ENCODE measurements at regions not wholly inside any gene's neighbourhood (a gene's known extent, or its start where the extent isn't known, plus 50 kb on each side); places are given as distances from the start of the nearest gene placed in this dataset.

DNA sequence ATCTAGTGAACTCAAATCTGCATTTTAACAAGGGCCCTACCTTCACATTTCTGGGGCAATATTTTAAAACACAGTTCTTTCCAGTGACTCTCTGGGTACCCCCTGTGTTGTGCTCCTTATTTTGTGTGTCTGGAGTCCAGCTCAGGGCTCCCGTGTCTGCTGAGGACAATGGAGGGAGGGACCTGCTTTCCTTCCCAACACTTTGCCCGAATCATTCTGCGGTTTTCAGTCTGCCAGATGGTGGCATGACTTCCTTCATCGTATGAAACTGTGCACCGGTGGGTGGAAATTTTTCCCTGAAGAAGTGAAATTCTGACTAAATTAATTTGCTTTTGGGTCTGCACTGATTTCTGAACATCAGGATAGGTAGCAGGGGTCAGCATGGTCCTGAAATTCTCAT lies 153.6 kb upstream of the CD180 start:
- no peak for DNase-seq

DNA sequence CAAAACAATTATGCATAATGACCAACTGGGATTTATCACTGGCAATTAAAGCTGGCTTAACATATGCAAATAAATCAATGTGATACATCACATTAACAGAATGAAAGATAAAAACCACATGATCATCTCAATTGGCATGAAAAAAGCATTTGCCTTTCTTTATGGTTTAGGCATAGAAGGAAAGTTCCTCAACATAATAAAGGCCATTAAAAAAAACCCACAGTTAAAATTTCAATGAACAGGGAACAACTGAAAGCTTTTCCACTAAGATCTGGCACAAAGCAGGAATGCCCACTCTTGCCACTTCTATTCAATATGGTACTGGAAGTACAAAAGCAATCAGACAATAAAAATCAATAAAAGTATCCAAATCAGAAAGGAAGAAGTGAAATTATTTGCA lies 151.2 kb upstream of the CD180 start:
- DNase-seq = no peak

DNA sequence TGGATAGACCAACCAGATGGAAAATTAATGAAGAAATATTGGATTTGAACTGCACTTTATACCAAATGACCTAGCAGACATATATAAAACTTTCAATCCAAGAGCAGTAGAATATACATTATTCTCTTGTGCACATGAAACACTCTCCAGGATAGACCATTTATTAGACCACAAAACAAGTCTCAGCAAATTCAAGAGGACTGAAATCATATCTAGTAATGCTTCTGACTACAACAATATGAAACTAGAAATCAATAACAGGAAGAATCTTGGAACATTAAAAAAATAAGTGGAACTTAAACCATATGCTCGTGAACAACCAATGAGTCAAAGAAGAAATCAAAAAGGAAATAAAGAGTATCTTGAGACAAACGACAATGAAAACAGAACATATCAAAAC lies 150.0 kb upstream of the CD180 start:
- DNase-seq = no peak

DNA sequence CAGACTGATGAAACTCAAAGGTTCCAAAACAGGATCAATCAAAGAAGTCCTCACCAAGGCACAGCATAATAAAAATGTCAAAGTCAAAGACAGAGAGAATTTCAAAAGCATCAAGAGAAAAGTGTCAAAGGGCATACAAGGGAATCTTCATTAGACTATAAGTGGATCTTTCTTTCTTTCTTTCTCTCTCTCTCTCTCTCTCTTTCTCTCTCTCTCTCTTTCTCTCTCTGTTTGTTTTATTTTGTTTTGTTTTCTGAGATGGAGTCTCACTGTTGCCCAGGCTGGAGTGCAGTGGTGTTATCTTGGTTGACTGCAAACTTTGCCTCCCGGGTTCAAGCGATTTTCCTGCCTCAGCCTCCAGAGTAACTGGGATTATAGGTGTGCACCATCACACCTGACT lies 148.3 kb upstream of the CD180 start:
- DNase-seq = no peak

DNA sequence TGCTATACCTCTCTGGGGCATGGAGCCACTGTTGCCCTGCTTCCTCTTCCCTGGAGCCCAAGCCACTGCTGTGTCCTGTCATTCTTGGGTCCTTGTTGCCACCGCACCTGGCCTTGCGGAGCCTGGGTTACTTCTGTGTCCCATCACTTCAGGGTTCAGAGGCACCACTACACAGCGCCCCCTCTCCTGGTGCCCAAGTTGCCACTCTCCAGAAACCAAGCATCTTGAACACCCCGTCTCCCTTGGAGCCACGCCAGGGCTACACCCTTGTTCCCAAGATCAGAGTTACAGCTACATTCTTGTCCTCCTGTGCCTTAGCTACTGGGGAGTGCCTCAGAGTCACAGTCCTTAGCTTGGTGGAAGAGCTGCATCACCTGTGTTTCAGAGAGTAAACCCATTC lies 147.2 kb upstream of the CD180 start:
- DNase-seq = no peak

DNA sequence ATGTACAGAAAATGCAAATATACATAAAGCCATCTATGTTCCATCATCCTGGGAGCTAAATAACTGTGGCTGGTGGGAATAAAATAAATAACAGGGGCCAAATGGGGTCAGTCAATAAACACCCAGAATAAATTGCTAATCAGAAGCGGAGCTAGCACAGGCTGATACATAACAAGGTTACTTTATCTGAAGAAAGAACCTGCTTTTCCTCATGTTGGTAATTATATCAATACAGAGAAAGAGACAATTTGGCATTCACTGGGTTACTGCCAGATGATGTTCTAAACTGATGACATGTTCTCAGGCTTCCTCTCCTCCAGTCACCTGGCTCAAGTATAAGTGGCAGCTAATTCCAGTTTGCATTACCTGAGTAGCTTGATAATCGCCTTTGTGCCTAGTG lies 144.9 kb upstream of the CD180 start:
- DNase-seq = no peak

DNA sequence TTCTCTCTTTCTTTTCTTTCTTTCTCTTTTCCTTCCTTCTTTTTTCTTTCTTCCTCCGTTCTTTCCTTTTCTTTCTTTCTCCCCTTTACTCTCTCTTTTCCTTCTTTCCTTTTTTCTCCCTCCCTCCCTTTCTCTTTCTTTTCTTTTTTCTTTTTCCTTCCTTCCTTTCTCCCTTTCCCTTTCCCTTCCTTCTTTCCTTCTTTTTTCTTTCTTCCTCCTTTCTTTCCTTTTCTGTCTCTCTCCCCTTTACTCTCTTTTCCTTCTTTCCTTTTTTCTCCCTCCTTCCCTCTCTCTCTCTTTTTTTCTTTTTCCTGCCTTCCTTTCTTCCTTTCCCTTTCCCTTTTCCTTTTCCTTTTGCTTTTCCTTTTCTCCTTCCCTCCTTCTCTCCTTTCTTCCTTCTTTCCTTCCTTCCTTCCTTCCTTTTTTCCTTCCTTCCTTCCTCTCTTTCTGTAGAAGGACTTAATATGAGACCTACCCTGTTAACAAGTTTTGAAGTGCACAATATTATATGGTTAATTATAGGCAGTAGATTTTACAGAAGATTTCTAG lies 142.7 kb upstream of the CD180 start:
- no peak for DNase-seq

DNA sequence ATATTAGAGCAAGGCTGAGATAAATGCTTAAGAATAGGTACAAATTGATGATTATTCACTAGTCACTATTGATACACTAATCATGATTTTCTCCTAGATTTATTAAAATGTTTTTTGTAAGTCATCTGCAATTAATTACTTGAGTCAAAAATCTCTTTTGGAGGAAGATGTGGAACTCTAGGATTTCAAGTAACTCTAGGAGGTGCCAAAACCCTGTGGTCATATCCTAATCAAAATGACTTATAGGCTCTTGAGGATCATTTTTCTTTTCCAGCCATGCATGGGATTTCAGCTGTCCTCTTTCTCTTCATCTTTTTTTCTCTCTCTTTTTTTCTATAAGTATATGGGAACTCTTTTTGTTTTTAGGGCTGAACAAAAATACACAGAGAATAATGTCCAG lies 141.8 kb upstream of the CD180 start:
- no peak for DNase-seq

DNA sequence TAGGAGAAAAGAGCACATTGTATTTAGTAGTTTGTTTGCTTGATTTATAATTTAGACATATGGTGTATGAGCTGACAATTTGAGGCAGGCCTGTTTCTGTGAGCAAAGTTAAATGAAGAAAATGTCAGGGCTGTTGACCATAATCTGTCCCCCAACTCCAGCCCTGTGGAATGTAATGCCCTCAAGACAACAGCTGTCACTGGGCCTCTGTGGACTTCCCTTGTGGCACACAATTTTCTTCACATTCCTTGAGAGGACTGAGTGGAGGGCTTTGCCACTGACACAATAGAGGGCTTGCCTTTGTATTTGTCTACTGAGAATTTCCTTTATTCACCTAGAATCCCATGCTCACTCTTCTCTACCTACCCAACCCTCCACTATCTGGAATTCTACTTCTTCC lies 141.2 kb upstream of the CD180 start:
- DNase-seq = no peak

DNA sequence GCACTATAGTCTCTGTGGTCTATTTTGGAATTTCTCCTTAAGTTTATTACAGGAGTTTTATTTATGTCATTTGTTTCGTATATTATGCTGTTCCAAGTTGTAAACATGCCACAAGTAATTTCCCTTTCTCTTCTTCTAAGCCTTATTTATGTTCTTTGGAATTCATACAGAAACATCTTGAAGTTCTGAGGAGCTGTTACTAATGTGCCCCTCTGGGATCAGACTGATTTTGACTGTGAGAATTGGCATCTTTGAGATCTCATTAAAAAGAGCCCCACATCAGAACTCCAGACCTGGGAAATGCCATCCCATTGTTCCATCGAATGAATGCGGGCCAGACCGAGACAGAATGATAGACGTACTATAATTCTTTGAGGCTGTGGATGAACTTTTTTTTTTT lies 138.8 kb upstream of the CD180 start:
- DNase-seq = no peak

DNA sequence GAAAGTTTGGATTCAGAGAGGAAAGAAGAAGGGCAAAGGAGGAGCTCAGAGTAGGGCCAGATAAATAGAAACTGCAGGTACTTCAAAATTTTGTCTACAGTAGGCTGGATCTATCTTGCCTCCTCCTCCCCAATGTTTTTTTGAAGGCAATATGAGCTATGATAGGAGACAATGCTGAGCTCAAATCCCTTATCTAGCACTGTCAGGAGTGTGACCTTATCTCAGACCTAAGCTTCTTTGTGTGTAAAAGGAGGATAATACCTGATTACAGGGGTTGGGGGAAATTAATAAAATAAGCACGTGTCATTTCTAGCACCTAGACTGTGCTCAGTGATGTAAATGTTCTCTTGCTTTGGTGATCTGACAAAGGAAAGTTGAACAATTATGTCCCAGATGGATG lies 137.8 kb upstream of the CD180 start:
- DNase-seq = no peak

DNA sequence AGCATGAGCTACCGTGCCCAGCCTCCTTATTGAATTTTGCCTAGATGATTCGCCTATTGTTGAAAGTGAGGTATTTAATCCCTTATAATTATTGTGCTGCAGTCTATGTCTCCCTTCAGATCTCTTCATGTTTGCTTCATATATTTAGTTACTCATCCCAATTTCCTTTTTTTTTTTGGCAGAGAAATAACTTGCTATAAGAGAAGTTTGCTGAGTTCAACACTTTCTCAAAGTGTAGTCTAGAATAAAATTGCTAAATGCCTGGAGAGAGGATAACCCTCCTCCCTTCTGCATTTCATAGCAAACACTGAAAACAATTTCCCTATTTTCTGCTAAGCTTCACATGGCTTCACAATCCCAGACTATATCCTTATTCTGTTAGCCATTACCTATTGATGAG lies 136.6 kb upstream of the CD180 start:
- no peak for DNase-seq

DNA sequence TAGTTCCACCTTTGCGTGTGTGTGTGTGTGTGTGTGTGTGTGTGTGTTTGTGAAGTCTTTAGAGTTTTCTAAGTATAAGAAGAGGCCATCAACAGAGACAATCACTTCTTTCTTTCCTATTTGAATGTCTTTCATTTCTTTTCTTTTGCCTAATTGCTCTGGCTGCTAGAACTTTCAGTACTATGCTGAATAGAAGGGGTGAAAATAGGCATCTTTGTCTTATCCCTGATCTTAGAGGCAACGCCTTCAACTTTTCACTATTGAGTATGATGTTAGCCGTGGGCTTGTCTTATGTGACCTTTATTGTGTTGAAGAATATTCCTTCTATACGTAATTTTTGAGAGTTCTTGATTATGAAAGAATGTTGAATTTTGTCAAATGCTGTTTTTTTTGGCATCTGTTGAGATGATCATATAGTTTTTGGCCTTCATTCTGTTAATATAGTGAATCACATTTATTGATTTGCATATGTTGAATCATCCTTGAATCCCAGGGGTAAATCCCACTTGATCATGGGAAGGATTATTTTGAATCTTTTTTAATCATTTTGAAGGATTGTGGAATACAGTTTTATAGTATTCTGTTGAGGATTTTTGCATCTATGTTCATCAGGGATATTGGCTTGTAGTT lies 134.8 kb upstream of the CD180 start:
- no peak for DNase-seq

DNA sequence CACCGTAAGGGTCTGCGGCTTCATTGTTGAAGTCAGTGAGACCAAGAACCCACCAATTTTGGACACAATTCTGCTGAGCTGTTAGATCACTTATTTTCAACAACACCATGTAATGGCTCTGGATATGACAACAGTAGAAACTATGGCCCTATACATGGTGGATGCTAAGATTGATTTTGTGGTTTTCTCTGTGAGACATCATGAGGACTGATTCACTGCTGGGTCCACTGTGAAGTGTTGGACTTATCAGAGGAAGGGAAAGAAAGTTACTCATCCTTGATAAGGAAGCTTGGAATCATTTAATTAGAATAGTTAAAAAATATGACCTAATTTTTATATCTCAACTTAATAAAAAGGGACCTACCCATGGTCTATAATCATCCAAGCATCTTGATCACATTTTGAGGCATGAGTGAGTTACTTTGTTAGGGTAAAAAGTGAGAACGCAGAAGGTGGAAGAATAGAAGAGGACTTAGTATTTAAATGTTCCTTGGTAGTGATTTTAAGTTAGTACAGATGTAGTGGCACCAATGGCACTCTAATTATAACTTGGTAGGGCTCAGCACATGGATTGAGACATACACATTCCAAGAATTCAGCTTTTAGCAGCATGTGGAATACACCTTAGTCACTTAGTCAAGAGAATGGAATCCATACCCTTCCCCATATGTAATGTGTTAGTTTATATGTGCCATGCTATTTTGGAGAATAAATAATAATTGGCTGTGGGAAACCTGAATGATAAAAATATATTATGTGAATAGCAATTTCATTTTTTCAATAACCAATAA lies 123.5 kb upstream of the CD180 start:
- DNase-seq = no peak

DNA sequence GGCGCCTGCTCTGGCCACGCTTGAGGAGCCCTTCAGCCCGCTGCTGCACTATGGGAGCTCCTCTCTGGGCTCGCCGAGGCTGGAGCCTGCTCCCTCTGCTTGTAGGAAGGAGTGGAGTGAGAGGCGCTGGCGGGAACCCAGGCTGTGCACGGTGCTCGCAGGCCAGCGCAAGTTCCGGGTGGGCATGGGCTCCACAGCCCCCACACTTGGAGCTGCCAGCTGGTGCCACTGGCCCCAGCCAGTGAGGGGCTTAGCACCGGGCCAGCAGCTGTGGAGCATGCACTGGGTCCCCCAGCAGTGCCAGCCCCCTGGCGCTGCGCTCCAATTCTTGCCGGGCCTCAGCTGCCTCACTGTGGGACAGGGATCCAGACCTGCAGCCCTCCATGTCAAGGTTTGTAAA lies 122.1 kb upstream of the CD180 start:
- no peak for DNase-seq

DNA sequence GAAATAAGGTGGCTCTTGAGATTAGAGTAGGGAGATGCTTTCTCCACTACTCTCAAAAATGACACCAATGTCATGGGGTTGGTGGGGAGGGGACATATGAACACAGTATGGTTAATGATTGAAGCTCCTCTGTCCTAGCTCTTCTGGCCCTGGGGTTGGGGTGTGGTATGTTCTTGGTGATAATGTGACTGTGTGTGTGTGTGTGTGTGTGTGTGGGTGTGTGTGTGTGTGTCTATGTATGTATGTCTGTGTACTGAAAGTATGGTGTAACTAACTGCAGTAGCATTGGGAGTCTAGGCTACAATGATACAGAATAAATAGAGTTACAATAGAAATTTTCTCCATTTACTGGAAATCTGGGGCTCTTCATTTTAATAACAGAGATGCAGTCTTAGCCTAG lies 121.0 kb upstream of the CD180 start:
- DNase-seq = no peak

DNA sequence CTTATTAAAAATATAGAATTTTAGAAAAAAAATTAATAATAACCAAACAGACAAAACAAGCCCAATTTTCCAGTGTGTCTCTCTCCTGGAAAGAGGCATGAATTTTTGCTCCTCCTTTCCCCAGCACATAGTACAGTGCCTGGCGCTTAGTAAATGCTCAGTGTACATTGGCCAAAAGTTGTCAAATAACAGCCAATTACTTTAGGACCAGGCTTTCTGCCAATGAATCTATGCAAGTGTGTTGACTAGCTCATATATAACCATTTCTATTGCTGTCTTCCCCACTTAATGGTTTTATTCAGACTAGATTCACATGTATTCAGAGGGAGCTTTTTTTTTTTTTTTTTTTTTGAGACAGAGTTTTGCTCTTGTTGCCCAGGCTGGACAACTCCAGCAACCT lies 120.1 kb upstream of the CD180 start:
- DNase-seq = no peak

DNA sequence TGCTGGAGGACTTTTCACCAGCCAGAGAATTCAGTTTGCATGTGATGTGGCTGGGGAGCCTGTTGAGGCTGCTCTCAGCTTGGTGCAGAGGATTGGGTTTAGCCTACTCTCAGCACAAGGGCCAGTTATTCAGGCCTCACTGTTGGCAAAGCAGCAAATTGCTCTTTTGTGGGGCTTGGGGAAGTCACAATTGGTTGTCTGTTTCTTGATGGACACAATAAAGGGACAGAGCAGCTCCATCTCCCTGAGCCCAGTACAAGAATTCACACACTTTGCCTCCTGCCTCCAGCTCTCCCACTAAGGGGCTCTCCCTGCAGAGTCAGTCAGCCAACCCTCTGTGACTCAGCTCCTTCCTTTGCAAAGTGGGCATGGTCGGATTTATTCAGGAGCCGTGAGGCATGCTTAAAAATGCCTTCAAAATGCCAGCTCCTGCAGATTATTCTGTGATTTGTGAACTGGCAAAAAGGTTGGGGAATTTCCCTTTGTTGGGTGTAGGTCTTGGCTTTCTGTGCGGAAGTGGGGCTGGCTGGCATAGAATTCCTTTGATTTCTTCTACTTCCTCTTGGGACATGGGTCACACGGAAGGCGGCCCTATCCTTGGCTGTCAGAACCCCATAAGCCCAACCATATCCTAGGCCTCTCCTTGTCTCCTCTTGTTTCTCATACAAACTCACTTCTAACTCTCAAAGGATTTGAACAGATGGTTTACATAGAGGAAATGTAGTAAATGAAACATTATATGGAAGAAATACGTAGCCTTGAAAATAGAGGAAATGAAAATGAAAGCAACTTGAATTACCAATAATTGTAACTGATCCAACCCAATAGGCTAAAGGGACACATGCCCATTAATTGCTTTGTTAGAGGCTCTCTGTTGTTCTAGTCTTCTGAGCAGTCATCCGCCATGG lies 118.7 kb upstream of the CD180 start:
- no peak for DNase-seq

DNA sequence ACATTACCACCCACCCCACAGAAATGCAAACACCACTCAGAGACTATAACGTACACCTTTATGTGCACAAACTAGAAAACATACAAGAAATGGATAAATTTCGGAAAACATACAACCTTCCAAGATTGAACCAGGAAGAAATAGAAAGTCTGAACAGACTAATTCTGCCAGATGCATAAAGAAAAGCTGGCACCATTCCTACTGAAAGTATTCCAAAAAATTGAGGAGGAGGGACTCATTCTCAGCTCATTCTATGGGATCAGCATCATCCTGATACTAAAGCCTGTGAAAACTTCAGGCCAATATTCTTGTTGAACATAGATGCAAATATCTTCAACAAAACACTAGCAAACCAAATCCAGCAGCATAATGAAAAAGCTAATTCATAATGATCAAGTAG lies 115.1 kb upstream of the CD180 start:
- no peak for DNase-seq

DNA sequence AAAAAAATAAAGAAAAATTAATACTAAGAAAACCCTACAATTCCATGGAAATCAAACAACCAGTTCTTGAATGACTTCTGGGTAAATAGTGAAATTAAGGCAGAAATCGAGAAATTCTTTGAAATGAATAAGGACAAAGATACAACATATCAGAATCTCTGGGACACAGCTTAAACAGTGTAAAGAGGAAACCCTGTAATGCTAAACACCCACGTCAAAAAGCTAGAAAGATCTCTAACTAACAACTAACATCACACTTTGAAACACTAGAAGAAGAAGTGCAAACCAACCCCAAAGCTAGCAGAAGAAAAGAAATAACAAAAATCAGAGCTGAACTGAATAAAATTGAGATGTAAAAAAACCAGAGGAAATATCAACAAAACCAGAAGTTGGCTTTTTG lies 114.6 kb upstream of the CD180 start:
- no peak for DNase-seq

DNA sequence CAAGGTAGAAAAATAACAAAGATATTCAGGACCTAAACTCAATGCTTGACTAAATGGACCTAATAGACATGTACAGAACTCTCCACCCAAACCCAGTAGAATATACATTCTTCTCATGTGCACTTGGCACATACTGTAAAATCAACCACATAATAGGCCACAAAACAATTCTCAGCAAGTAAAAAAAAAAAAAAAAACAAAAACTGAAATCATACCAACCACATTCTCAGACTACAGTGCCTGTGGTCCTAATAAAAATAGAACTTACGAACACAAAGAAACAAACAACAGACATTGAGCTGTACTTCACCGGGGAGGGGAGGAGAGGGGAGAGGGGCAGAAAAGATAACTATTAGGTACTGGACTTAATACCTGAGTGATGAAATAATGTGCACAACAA lies 114.1 kb upstream of the CD180 start:
- no peak for DNase-seq

DNA sequence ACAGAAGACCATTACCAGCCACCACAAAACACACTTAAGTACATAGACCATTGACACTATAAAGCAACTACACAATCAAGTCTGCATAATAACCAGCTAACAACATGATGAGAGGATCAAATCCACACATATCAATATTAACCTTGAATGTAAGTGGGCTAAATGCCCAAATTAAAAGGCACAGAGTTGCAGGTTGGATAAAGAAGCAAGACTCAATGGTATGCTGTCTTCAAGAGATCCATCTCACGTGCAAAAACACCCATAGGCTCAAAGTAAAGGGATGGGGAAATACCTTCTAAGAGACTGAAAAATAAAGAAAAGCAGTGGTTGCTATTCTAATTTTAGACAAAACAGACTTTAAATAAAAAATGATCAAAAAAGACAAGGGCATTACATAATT lies 113.6 kb upstream of the CD180 start:
- no peak for DNase-seq

DNA sequence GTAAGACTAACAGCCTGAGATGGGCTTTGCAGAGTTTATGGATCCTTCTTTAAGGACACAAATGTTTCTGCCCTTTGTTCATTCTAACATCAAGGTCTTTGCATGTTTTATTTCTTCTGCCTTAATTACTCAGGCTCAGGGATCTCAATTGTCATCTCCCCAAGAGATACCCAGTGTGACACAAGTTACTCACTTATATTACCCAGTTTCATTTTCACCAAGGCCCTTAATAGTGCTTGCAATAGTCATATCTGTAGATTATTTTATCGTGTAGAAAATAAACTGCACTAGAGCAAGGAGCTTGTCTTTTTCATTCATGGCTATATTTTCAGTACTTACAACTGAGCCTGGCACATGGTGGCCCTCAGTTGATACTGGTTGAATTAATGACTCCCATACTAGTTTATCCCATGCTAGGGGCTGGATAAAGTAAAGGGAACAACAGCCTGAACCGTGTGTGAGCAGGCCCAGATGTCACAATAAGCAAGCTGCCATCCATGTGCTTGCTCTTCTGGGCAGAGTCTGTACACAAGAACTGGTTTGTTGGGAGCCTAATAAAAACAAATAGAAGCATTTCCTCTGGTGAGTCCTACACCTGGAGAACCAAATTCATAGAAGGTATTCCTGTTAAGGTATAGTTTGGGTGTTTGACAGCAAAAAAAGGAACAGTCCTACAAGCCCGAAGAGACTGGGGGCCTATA lies 112.5 kb upstream of the CD180 start:
- no peak for DNase-seq

All from CD4-positive, alpha-beta T cell treated with Interleukin-21 for 1 hour (primary cell).